Muscle layer of colon (tissue), 2 donors: ENCODE measurements at regions not wholly inside any gene's neighbourhood (a gene's known extent, or its start where the extent isn't known, plus 50 kb on each side); places are given as distances from the start of the nearest gene placed in this dataset.
"Not testable (repeated sequence)": the region's sequence is repeated elsewhere in the genome, so short reads cannot be mapped to it uniquely, and the experiment has no call there.

Source experiments
- H3K27ac ChIP-seq: one replicate; pipeline ENCODE4 v1.7.0; 2013; ENCODE audit warnings: low read depth, mild to moderate bottlenecking, low read length, moderate library complexity
- H3K27me3 ChIP-seq, 2 donors: one replicate each; pipeline ENCODE4 v1.7.0; 2013; ENCODE audit warnings: low read length in 2 of 2, mild to moderate bottlenecking in 2 of 2; ENCODE audit not compliant: insufficient read depth in 2 of 2, control insufficient read depth in 1 of 2
- H3K36me3 ChIP-seq: one replicate; pipeline ENCODE4 v1.7.0; 2013; ENCODE audit warnings: mild to moderate bottlenecking, low read length; ENCODE audit not compliant: insufficient read depth
- H3K4me1 ChIP-seq: one replicate; pipeline ENCODE4 v1.7.0; 2013; ENCODE audit warnings: mild to moderate bottlenecking, low read length; ENCODE audit not compliant: insufficient read depth
- H3K4me3 ChIP-seq, 2 donors: one replicate each; pipeline ENCODE4 v1.7.0; 2013; ENCODE audit warnings: low read length in 2 of 2, low read depth in 1 of 2, mild to moderate bottlenecking in 1 of 2, moderate library complexity in 1 of 2
- H3K9ac ChIP-seq: one replicate; pipeline ENCODE4 v1.7.0; 2013; ENCODE audit warnings: low read length
- H3K9me3 ChIP-seq: one replicate; pipeline ENCODE4 v1.7.0; 2013; ENCODE audit warnings: mild to moderate bottlenecking, low read length
- donor health status: abdominal sarcoma.
- donor health status: Adenocarcinoma of cecum.

DNA sequence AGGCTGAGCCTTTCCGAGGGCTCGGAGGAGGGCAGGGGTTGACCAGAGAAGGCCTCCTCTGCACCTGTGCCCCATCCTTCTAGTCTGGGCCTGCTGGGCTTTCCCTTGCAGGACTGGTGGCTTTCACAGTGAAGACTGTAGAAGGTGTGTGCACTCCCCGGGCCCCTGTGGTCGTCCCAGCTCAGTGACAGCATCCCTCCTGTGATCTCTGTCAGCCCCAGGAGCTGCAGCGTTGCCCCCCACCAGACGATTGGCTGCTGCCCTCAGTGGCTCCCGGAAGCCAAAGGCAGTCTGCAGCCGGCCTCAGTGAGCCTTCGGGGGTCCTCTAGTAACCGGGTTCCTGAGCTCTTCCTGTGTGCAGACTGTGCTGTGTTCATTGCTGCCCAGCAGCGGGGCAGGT lies 69.4 kb upstream of the EN2 start:
- Histone ChIP-seq H3K27me3 (peaks cover 10 to 26% of the 10 kb centered on the region in 2 donors), H3K9me3 (no peaks in the 10 kb centered on the region), H3K9ac (no peak overlapping the region), H3K4me3 (no peak overlapping the region), H3K36me3 (no peaks in the 10 kb centered on the region), H3K27ac (no peak overlapping the region), H3K4me1 (no peaks in the 10 kb centered on the region)

DNA sequence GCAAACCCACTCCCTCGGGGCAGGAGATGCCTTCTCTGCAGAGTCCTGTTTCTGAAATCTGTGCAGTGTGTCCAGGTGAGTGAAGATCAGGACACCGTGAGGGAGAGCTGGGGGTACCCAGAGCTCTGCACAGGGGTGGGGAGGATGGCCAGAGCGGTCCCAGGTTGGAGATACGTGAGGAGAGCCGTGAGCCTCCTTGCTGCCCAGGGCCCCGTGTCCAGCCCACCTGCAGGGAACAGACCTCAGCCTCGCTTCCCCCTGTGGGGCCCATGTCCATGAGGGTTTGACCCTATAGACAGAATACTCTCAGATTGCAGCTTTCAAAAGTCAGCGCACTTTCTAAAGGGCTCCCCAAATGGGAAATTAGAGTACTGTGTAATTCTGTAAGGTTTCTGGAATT lies 66.5 kb upstream of the EN2 start:
- H3K36me3 ChIP-seq, result no peaks in the 10 kb centered on the region
- H3K4me3 ChIP-seq, result no peak overlapping the region
- H3K27ac ChIP-seq, result no peak overlapping the region
- peaks cover 0 to 15% of the 10 kb centered on the region in 2 donors for H3K27me3 ChIP-seq
- H3K9me3 ChIP-seq, result no peaks in the 10 kb centered on the region
- H3K9ac ChIP-seq, result no peak overlapping the region
- no peaks in the 10 kb centered on the region for H3K4me1 ChIP-seq

GRCh38 chr7:155392726-155393570 lies 65.0 kb upstream of the EN2 start:
- Histone ChIP-seq H3K9ac (no peak overlapping the region), H3K27ac (no peak overlapping the region), H3K27me3 (peaks cover 0 to 6% of the 10 kb centered on the region in 2 donors), H3K4me3 (no peak overlapping the region), H3K36me3 (no peaks in the 10 kb centered on the region), H3K4me1 (no peaks in the 10 kb centered on the region), H3K9me3 (no peaks in the 10 kb centered on the region)

GRCh38 chr7:155394413-155394812 lies 63.5 kb upstream of the EN2 start:
- Histone ChIP-seq H3K36me3 (no peaks in the 10 kb centered on the region), H3K4me3 (no peak overlapping the region), H3K9me3 (no peaks in the 10 kb centered on the region), H3K4me1 (no peaks in the 10 kb centered on the region), H3K27me3 (peaks cover 0 to 4% of the 10 kb centered on the region in 2 donors), H3K9ac (no peak overlapping the region), H3K27ac (no peak overlapping the region)

- Histone ChIP-seq H3K27ac (no peak overlapping the region), H3K9me3 (no peaks in the 10 kb centered on the region), H3K36me3 (no peaks in the 10 kb centered on the region), H3K4me3 (no peak overlapping the region), H3K4me1 (no peaks in the 10 kb centered on the region), H3K9ac (no peak overlapping the region), H3K27me3 (peaks cover 0 to 10% of the 10 kb centered on the region in 2 donors)
These were observed 62.6 kb upstream of the EN2 start for GRCh38 chr7:155395176-155395797.

DNA sequence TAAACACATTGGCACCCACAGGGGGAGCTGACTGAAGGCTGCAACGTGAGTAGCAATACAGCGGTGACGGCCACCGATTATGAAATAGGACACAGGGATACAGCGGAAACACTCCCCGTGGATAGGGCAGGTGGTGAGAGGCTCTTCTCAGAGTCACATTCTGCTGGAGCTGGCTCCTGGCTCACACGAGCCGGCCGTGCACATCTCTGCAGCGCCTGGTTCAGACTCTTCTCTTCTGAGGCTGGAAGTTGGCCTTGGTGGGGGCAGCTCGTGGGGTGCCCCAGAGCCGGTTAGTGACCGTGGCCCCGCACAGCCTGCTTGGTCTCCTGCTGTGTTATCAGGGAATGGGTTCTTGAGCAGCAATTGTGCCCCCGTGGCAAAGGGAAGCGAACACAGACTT lies 61.3 kb upstream of the EN2 start:
- Histone ChIP-seq H3K27ac (no peak overlapping the region), H3K9me3 (no peaks in the 10 kb centered on the region), H3K36me3 (no peaks in the 10 kb centered on the region), H3K9ac (no peak overlapping the region), H3K27me3 (peaks cover 0 to 13% of the 10 kb centered on the region in 2 donors), H3K4me3 (no peak overlapping the region), H3K4me1 (no peaks in the 10 kb centered on the region)

DNA sequence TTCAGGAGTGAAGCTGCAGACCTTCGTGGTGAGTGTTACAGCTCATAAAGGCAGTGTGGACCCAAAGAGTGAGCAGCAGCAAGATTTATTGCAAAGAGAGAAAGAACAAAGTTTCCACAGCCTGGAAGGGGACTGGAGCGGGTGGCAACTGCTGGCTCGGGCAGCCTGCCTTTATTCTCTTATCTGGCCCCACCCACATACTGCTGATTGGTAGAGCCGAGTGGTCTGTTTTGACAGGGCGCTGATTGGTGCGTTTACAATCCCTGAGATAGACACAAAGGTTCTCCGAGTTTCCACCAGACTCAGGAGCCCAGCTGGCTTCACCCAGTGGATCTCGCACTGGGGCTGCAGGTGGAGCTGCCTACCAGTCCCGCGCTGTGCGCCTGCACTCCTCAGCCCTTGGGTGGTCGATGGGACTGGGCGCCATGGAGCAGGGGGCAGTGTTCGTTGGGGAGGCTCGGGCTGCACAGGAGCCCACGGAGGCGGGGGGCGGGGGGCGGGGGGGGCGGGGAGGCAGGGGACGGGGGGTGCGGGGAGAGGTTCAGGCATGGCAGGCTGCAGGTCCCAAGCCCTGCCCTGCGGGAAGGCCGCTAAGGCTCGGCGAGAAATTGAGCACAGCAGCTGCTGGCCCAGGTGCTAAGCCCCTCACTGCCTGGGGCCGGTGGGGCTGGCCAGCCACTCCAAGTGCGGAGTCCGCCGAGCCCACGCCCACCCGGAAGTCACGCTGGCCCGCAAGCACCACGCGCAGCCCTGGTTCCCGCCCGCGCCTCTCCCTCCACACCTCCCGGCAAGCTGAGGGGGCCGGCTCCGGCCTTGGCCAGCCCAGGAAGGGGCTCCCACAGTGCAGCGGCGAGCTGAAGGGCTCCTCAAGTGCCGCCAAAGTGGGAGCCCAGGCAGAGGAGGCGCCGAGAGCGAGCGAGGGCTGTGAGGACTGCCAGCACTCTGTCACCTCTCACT lies 59.9 kb upstream of the EN2 start:
- H3K36me3 ChIP-seq, H3K9ac ChIP-seq, H3K4me1 ChIP-seq, H3K27ac ChIP-seq, H3K4me3 ChIP-seq, H3K9me3 ChIP-seq: not testable (repeated sequence)
- peaks cover 0 to 22% of the 10 kb centered on the region in 2 donors for H3K27me3 ChIP-seq

- Histone ChIP-seq H3K9ac (no peak overlapping the region), H3K4me1 (no peaks in the 10 kb centered on the region), H3K36me3 (no peaks in the 10 kb centered on the region), H3K4me3 (no peak overlapping the region), H3K27me3 (peaks cover 0 to 31% of the 10 kb centered on the region in 2 donors), H3K9me3 (no peaks in the 10 kb centered on the region), H3K27ac (no peak overlapping the region)
These were observed 59.0 kb upstream of the EN2 start for GRCh38 chr7:155398944-155399343.

- Histone ChIP-seq H3K9me3 (no peaks in the 10 kb centered on the region), H3K27me3 (peaks cover 0 to 37% of the 10 kb centered on the region in 2 donors), H3K36me3 (no peaks in the 10 kb centered on the region), H3K9ac (no peak overlapping the region), H3K4me3 (no peak overlapping the region), H3K27ac (no peak overlapping the region), H3K4me1 (no peaks in the 10 kb centered on the region)
These were observed 58.4 kb upstream of the EN2 start for GRCh38 chr7:155399577-155399976.

- Histone ChIP-seq H3K9me3 (no peaks in the 10 kb centered on the region), H3K27me3 (peaks cover 5 to 52% of the 10 kb centered on the region in 2 donors), H3K27ac (no peak overlapping the region), H3K4me3 (no peak overlapping the region), H3K9ac (no peak overlapping the region), H3K4me1 (no peaks in the 10 kb centered on the region), H3K36me3 (no peaks in the 10 kb centered on the region)
These were observed 56.7 kb upstream of the EN2 start for GRCh38 chr7:155401231-155401630.

- no peak overlapping the region for H3K9ac ChIP-seq
- no peaks in the 10 kb centered on the region for H3K4me1 ChIP-seq
- H3K36me3 ChIP-seq, result no peaks in the 10 kb centered on the region
- no peak overlapping the region for H3K4me3 ChIP-seq
- H3K9me3 ChIP-seq, result no peaks in the 10 kb centered on the region
- no peak overlapping the region for H3K27ac ChIP-seq
- peaks cover 5 to 52% of the 10 kb centered on the region in 2 donors for H3K27me3 ChIP-seq
These were observed 56.0 kb upstream of the EN2 start for GRCh38 chr7:155401884-155402283.
